Astrocyte (in vitro differentiated cells and primary cell): ENCODE measurements at regions not wholly inside any gene's neighbourhood (a gene's known extent, or its start where the extent isn't known, plus 50 kb on each side); places are given as distances from the start of the nearest gene placed in this dataset.

Experiments
- DNase-seq: peaks from one replicate; pipeline ENCODE4 v3.0.0-alpha.2; 2010; ENCODE audit warnings: low read depth
- FAIRE-seq: peaks from 2 replicates; lab custom pipeline; 2011; peaks lifted over from hg19 to GRCh38; lab: Jason Lieb, UNC
- H2AFZ ChIP-seq: 2 replicates; pipeline ENCODE4 v1.6.0; 2012; ENCODE audit warnings: low read depth, low read length, inconsistent platforms
- H3K27ac ChIP-seq: 2 replicates; pipeline ENCODE4 v1.5.1; 2011; ENCODE audit warnings: low read depth, low read length, inconsistent platforms
- H3K27me3 ChIP-seq: 2 replicates; pipeline ENCODE4 v1.6.0; 2011; ENCODE audit warnings: low read length, inconsistent platforms; ENCODE audit not compliant: insufficient read depth
- H3K36me3 ChIP-seq: 2 replicates; pipeline ENCODE4 v1.5.1; 2011; ENCODE audit warnings: low read length, inconsistent platforms; ENCODE audit not compliant: insufficient read depth
- H3K4me1 ChIP-seq: 2 replicates; pipeline ENCODE4 v1.5.1; 2011; ENCODE audit warnings: low read length, inconsistent platforms; ENCODE audit not compliant: insufficient read depth
- H3K4me2 ChIP-seq: 2 replicates; pipeline ENCODE4 v1.6.0; 2012; ENCODE audit warnings: low read length, inconsistent platforms
- H3K4me3 ChIP-seq: 2 replicates; pipeline ENCODE4 v1.5.1; 2011; ENCODE audit warnings: low read depth, mild to moderate bottlenecking, low read length, inconsistent platforms; ENCODE audit not compliant: insufficient read depth
- H3K79me2 ChIP-seq: 2 replicates; pipeline ENCODE4 v1.6.0; 2012; ENCODE audit warnings: mild to moderate bottlenecking, low read length, inconsistent platforms; ENCODE audit not compliant: insufficient read depth
- H3K9ac ChIP-seq: 2 replicates; pipeline ENCODE4 v1.6.0; 2012; ENCODE audit warnings: mild to moderate bottlenecking, low read length, inconsistent platforms
- H3K9me3 ChIP-seq: 2 replicates; pipeline ENCODE4 v1.5.1; 2012; ENCODE audit warnings: low read depth, mild to moderate bottlenecking, low read length, inconsistent platforms; ENCODE audit not compliant: insufficient read depth
- H4K20me1 ChIP-seq: 2 replicates; pipeline ENCODE4 v1.6.0; 2012; ENCODE audit warnings: low read length, inconsistent platforms; ENCODE audit not compliant: insufficient read depth
- H3K27ac Mint-ChIP-seq: one replicate; pipeline ENCODE4 v1.8.0; 2021; ENCODE audit warnings: mild to moderate bottlenecking, mixed read lengths; ENCODE audit not compliant: unreplicated experiment
- H3K27me3 Mint-ChIP-seq: one replicate; pipeline ENCODE4 v1.8.0; 2021; ENCODE audit warnings: low read depth, mixed read lengths; ENCODE audit not compliant: unreplicated experiment
- H3K36me3 Mint-ChIP-seq: one replicate; pipeline ENCODE4 v1.8.0; 2021; ENCODE audit warnings: low read depth, mixed read lengths; ENCODE audit not compliant: unreplicated experiment
- H3K4me1 Mint-ChIP-seq: one replicate; pipeline ENCODE4 v1.8.0; 2021; ENCODE audit warnings: low read depth, mixed read lengths; ENCODE audit not compliant: unreplicated experiment
- H3K4me3 Mint-ChIP-seq: one replicate; pipeline ENCODE4 v1.8.0; 2021; ENCODE audit warnings: mild to moderate bottlenecking, moderate library complexity, mixed read lengths; ENCODE audit not compliant: unreplicated experiment
- H3K9me3 Mint-ChIP-seq: one replicate; pipeline ENCODE4 v1.8.0; 2021; ENCODE audit warnings: mild to moderate bottlenecking, mixed read lengths; ENCODE audit not compliant: unreplicated experiment
- CTCF ChIP-seq: IDR thresholded peaks from 2 replicates; pipeline ENCODE4 v1.5.1; 2011; ENCODE audit warnings: low read depth, mild to moderate bottlenecking, inconsistent platforms, low read length, moderate library complexity; ENCODE audit not compliant: insufficient read depth
- EZH2 ChIP-seq: IDR thresholded peaks from 2 replicates; pipeline ENCODE4 v1.6.1; 2012; ENCODE audit warnings: mild to moderate bottlenecking, low read length, inconsistent platforms; ENCODE audit not compliant: insufficient read depth

- Mint-ChIP-seq H3K9me3 (no peaks in the 10 kb centered on the region), H3K36me3 (no peaks in the 10 kb centered on the region), H3K4me1 (peaks cover 21% of the 10 kb centered on the region), H3K27ac (peak overlapping the region; percentile 54), H3K27me3 (no peaks in the 10 kb centered on the region), H3K4me3 (no peak overlapping the region)
- H3K9me3 ChIP-seq = no peaks in the 10 kb centered on the region
- no peak overlapping the region for H2AFZ ChIP-seq
- H3K79me2 ChIP-seq = no peaks in the 10 kb centered on the region
- H4K20me1 ChIP-seq = no peaks in the 10 kb centered on the region
- no peak overlapping the region for H3K27ac ChIP-seq
- TF ChIP-seq EZH2 = no peak
- no peak for TF ChIP-seq CTCF
- no peak overlapping the region for H3K9ac ChIP-seq
- no peak for FAIRE-seq
- H3K4me2 ChIP-seq = no peak overlapping the region
- DNase-seq = no peak
- H3K4me1 ChIP-seq = no peaks in the 10 kb centered on the region
- no peaks in the 10 kb centered on the region for H3K27me3 ChIP-seq
- H3K4me3 ChIP-seq = no peak overlapping the region
- H3K36me3 ChIP-seq = no peaks in the 10 kb centered on the region
Measured at GRCh38 chr4:33045334-33045733, 2325.2 kb downstream of the PCDH7 start.

- DNase-seq = no peak
- H3K36me3 Mint-ChIP-seq = no peaks in the 10 kb centered on the region
- no peaks in the 10 kb centered on the region for H3K4me1 Mint-ChIP-seq
- Histone ChIP-seq H4K20me1 (no peaks in the 10 kb centered on the region), H3K79me2 (no peaks in the 10 kb centered on the region), H3K4me2 (no peak overlapping the region), H3K4me1 (no peaks in the 10 kb centered on the region), H3K27ac (no peak overlapping the region), H3K9me3 (no peaks in the 10 kb centered on the region), H3K9ac (no peak overlapping the region), H3K36me3 (no peaks in the 10 kb centered on the region), H3K27me3 (no peaks in the 10 kb centered on the region), H3K4me3 (no peak overlapping the region), H2AFZ (no peak overlapping the region)
- TF ChIP-seq EZH2 (no peak), CTCF (no peak)
- no peak overlapping the region for H3K4me3 Mint-ChIP-seq
- FAIRE-seq = no peak
- no peaks in the 10 kb centered on the region for H3K9me3 Mint-ChIP-seq
- no peak overlapping the region for H3K27ac Mint-ChIP-seq
- H3K27me3 Mint-ChIP-seq = no peaks in the 10 kb centered on the region
Measured at GRCh38 chr4:33052241-33052640, 2332.1 kb downstream of the PCDH7 start.

GRCh38 chr4:33054161-33054560 lies 2334.0 kb downstream of the PCDH7 start:
- no peak for DNase-seq
- H3K4me1 ChIP-seq = no peaks in the 10 kb centered on the region
- no peak overlapping the region for H3K4me3 ChIP-seq
- Mint-ChIP-seq H3K4me3 (no peak overlapping the region), H3K27ac (no peak overlapping the region), H3K9me3 (no peaks in the 10 kb centered on the region), H3K27me3 (no peaks in the 10 kb centered on the region), H3K36me3 (no peaks in the 10 kb centered on the region), H3K4me1 (no peaks in the 10 kb centered on the region)
- no peak for TF ChIP-seq CTCF
- TF ChIP-seq EZH2 = no peak
- no peaks in the 10 kb centered on the region for H3K79me2 ChIP-seq
- no peak overlapping the region for H2AFZ ChIP-seq
- no peak for FAIRE-seq
- H3K9ac ChIP-seq = no peak overlapping the region
- H4K20me1 ChIP-seq = no peaks in the 10 kb centered on the region
- H3K36me3 ChIP-seq = no peaks in the 10 kb centered on the region
- no peak overlapping the region for H3K4me2 ChIP-seq
- H3K27me3 ChIP-seq = no peaks in the 10 kb centered on the region
- H3K9me3 ChIP-seq = no peaks in the 10 kb centered on the region
- no peak overlapping the region for H3K27ac ChIP-seq
